ENCODE measurements at regions not wholly inside any gene's neighbourhood (a gene's known extent, or its start where the extent isn't known, plus 50 kb on each side); places are given as distances from the start of the nearest gene placed in this dataset.

GRCh38 chr18:22074282-22075070, 94.9 kb upstream of the GATA6 start:
- no peak for DNase-seq

GRCh38 chr18:22080035-22080434, 89.4 kb upstream of the GATA6 start:
- DNase-seq, result no peak

GRCh38 chr18:22082408-22082807, 87.0 kb upstream of the GATA6 start:
- no peak for DNase-seq

- DNase-seq, result no peak
These were observed 84.8 kb upstream of the GATA6 start for GRCh38 chr18:22084547-22084946.

- no peak for DNase-seq
These were observed 82.4 kb upstream of the GATA6 start for GRCh38 chr18:22086973-22087372.

- no peak for DNase-seq
These were observed 81.4 kb upstream of the GATA6 start for GRCh38 chr18:22088029-22088428.

GRCh38 chr18:22088996-22089640, 80.3 kb upstream of the GATA6 start:
- DNase-seq, result no peak

GRCh38 chr18:22091341-22091740, 78.0 kb upstream of the GATA6 start:
- DNase-seq, result no peak

GRCh38 chr18:22093731-22094357, 75.5 kb upstream of the GATA6 start:
- DNase-seq, result no peak

- no peak for DNase-seq
These were observed 75.0 kb upstream of the GATA6 start for GRCh38 chr18:22094358-22094734.

- no peak for DNase-seq
These were observed 70.8 kb upstream of the GATA6 start for GRCh38 chr18:22098563-22098989.

GRCh38 chr18:22099925-22100324, 69.5 kb upstream of the GATA6 start:
- DNase-seq, result no peak

GRCh38 chr18:22101731-22102130, 67.7 kb upstream of the GATA6 start:
- no peak for DNase-seq

- DNase-seq, result peak; percentile 34
These were observed 66.3 kb upstream of the GATA6 start for GRCh38 chr18:22102953-22103646.

GRCh38 chr18:22103647-22104031, 65.8 kb upstream of the GATA6 start:
- DNase-seq, result no peak

- DNase-seq, result no peak
These were observed 62.7 kb upstream of the GATA6 start for GRCh38 chr18:22106536-22107292.

GRCh38 chr18:22108674-22109073, 60.7 kb upstream of the GATA6 start:
- DNase-seq, result no peak

GRCh38 chr18:22109535-22109934, 59.9 kb upstream of the GATA6 start:
- no peak for DNase-seq

- no peak for DNase-seq
These were observed 58.9 kb upstream of the GATA6 start for GRCh38 chr18:22110461-22110924.

- DNase-seq, result no peak
These were observed 57.2 kb upstream of the GATA6 start for GRCh38 chr18:22112215-22112614.

- DNase-seq, result no peak
These were observed 56.1 kb upstream of the GATA6 start for GRCh38 chr18:22113144-22113844.
